ENCODE measurements at regions not wholly inside any gene's neighbourhood (a gene's known extent, or its start where the extent isn't known, plus 50 kb on each side); places are given as distances from the start of the nearest gene placed in this dataset.
"Not testable (repeated sequence)": the region's sequence is repeated elsewhere in the genome, so short reads cannot be mapped to it uniquely, and the experiment has no call there.

DNA sequence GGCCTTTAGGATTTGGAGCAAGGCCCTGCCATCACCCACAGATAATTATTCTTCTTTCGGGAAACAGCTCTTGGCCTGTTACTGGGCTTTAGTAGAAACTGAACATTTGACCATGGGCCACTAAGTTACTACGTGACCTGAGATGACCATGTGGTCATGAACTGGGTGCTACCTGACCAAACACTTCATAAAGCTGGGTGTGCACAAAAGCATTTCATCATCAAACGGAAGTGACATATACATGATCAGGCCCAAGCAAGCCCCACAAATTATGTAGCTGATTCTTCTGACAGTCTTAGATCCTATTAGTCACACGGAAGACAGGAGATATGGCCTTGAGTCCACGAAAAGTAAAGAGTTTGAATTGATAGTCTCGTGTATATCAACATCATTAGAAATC is 130.9 kb upstream of the FBN2 start:
- DNase-seq, result no peak

DNA sequence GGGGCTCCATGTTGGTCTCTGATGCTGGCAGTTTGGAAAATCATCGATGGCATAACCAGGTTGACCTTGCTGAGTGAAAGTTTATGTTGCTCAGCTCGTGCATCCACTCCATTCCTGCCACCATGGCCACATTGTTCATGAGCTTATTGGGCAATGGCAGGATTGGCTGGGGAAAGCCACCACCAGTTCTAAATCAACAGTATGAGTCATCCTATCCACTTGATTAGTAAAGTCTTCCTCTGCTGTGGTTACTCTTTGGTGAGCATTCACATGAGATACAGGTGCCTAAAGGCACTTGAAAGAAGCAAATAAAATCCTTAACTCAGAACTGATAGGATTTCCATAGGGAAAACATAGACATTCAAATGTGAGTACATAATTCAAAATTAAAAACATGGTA is 131.8 kb upstream of the FBN2 start:
- no peak for DNase-seq

DNA sequence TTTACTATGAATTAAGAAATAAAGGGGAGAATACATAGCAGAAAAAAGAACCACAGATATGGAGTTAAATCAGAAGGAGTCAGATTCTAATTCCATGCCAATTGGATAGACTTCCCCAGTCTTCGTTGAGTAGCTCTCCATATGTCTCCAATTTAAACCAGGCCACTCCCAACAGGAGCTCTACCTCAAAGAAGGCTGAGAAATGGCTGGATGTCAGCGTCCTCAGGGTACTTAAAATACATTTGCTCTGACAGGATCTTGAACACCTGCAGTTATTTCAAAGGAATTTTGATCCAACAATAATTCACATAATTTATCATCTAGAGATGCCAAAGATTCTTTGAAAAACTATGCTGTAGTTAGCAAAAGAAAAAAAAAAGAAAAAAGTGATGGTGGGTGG is 133.9 kb upstream of the FBN2 start:
- no peak for DNase-seq

DNA sequence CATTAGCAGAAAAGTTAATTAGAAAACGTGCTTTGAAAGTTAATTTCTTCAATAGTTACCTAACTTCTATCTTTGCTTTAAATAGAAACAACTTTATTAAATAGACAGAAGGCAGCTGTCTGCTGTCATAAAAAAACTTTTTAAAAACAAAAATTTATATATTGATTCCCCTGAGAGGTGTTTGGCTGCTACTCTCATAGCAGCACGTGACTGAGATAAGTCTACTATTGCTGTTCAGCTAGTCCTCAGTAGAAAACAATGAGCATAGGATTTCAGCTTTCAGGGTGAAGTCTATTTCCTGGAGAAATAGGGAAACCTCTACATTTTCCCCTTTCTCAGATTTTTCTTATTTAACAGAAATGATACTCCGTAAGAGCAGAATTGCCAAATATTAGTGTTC is 135.0 kb upstream of the FBN2 start:
- no peak for DNase-seq

DNA sequence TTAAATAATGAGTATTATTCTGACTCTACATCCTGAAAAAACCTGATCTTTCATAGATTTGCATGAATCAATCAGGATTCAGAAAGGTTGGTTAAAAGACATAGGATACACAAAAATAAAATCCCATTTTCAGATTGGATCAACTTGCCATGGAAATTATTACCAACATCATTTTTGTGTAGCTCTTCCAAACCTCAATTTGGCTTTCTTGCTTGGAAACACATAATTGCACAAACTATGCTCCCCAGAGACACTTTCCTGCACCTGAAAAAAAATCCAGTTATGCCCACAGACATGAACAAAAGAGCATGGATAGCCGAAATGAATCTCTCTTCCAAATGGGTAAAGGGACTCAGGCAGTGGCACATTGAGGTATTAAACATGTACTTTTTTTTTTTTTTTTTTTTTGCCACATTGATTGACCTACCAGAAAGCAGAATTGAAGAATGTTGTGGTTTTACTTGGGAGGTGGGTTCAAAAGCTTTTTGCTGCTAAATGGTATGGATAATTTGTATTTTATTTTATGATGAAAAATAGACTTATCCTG is 135.4 kb upstream of the FBN2 start:
- DNase-seq, result no peak

DNA sequence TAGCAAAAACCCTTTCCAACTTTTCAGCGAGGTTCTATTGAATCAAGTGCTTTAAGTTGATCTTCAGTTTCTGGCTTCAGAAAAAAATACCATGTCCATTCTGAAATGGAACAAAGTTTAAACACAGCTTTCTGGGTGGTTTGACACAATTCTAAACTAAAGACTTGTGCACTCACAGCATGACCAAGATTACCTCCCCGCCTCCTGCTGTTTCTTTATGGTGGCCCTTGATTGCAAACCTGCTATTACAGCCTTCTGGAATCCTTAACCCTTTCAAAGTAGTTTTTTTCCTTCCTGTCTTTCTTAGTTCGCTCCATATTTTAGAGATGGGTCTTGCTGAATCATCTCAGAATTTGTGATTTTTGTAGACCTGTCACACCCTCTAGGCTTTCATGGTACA is 135.9 kb upstream of the FBN2 start:
- no peak for DNase-seq

DNA sequence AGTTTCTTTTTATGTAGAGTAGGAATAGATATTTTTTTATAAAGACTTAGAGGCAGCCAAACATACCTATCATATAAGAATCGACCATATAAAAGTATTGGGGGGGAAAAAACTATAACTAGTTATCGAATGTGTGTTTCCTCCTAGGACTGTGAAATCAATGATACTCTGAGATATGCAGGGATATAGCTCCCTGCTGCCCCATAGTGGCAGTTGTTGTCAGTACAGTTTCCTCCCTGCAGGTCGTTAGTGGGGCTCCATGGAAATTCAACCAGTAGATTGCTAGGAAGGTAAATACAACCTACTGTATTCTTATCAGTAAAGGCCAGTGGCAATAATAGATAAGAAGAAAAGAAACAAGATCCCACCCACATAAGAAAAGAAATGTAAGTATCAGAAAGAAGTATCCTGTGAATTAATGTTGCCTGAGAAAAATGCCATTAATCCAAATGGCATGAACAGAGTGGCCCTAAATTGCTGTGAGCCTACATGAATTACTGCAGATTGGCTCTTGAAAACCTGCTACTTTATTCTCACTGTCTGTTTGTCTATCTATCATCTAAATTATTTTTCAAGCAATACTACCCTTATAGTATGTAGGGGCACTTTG is 136.9 kb upstream of the FBN2 start:
- DNase-seq, result peak; percentile 13

DNA sequence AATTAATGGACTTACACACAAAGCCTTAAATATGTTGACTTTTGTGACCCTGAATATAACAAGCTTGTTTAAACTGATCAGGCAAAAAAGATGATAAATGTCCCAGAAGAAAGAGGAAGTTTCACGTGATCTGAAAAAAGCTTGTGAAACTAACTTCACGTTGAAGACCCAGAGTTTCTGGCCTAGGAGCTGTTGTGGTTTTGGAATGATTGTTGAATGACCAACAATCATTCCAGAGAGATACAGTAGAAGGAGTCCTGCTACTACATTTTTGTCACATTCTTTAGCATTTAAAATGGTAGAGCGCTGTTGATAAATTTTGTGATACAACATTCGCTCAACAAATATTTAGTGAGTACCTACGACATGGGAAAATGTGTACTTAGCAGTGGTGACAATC is 143.1 kb upstream of the FBN2 start:
- DNase-seq, result no peak

DNA sequence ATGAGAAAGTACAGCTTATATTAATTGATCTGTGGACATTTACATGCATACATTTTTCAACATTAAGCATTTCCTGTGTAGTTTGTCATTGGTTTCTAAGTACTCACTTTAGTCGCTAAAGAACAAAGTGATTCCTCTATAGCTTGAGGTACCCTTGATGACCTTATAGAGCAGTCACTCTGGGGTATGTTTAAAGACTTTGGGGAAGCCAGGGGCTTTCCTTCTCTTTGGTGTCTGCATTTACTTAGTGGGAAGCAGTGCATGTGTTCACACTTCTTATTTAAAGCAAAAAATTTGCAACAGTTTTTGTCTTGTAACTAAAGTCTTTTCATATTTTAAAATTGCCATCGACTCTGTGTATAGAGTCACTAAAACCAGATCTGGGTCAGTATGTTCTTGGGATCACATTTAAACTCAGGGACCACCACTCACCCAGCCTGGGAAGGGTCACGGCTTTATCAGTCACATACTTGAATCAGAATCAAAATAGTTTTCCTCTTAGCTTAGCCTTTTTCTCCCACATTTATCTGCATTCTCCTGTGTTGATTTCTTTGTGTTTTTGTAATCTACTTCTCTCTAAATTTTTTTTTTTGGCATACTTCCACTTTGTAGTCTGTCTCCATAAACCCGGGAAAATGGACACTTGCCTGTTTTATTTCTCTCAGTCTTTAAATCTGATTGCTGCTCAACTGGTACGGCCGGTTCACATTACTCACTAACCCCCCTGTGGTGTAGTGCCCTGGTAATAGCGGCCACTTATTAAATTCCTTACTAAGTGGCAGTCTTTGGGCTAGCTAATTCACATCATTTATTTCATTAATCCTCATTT is 143.9 kb upstream of the FBN2 start:
- DNase-seq, result no peak

DNA sequence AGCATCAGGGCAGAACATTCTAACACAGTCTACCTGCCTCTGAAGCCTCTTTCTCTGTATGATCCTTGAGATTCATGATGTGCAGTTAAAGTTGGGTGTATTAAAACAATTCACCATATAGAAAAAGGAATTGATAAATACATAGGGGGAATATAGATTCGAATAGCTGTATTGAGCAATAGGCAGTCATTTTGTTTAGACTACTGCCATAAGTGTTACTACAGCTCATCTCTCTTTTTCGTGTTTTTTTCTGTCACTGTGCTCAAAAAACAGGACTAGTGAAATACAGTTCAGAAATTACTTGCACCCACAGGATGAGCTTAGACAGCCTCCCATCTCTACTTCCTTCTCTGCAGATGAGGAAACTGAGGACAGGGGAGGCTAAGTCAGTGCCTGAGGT is 144.6 kb upstream of the FBN2 start:
- no peak for DNase-seq

DNA sequence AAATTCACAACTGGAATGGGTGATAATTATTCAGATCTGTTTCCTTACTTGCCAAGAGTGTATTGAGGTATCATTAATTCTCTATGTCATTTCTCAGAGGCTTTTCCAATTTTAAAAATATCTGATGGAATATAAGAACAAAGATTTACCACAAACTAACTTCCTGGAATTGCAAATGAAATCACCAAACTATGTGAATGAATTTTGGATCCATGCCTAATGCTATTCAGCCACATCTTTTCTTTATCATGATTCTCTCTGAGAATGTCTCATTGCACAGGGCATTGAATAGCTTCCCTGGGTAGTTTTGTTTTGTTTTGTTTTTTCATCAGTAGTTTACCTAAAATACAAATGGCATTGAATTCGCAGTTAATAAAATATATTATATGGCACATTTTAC is 146.9 kb upstream of the FBN2 start:
- no peak for DNase-seq

DNA sequence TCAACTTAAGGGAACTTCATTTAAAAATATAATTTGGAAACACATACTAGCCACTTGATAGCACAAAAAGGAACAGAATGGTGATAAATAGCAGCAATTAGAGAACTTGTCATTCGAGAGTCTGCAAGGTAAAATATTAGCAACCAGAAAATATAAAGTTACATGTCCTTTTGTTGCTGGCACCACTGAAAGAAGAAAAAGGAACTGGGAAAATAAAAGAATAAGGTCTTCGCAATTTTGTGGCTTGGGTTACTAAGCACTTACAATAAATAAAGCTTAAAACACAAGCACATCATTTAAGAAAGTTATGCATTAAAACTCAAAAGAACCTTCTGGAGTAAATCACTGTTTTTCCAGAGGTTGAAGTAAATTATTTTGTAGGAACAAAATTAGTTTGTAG is 149.9 kb upstream of the FBN2 start:
- DNase-seq, result no peak

DNA sequence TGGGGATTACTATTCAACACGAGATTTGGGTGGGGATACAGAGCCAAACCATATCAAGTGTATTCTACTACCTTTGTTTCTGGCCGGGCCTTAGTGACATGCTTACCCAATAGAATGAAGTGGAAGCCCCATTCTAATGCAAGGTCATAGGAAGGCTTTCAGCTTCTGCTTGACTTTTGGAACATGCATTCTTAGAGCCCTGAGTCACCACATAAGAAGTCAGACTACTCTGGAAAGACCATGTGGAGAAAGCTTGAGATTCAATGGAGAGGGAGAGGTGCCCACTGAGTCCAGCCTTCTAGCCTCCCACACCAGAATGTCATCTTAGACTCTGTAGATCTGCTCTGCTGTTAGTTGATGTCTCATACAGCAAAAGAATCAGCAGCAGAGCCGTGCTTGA is 155.7 kb upstream of the FBN2 start:
- DNase-seq, result no peak

DNA sequence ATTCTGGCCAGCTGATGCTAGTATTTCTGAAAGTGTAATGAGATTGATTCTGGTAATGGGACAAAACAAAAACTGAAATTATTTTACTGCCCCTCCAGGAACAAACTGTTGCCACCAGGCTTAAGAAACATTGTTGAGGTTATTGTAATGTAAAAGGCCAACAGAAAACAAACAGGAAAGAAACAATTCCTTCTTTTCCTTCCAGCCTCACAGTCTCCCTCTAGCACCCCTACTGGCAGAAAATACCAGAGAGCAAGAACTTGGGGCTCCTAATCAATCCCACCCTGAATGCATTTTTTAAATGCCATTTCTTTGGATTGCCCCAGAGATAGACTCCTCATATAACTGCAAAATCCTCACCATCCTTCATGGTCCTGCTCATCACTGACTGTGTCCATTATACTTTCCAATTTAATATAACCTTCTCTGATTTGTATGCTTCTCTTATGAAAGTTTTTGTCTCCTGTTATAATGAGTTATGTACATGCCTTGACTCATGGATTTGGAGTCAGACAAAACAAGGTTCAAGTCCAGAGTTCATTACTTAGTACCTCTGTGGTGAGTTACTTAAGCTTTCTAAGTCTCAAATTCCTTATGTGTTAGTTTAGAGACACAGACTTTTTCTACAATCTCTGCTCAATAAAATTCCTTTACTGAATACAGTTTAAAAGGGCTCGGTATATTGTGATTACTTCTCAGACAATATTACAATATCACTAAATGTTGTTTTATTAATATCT is 157.9 kb upstream of the FBN2 start:
- DNase-seq, result no peak

DNA sequence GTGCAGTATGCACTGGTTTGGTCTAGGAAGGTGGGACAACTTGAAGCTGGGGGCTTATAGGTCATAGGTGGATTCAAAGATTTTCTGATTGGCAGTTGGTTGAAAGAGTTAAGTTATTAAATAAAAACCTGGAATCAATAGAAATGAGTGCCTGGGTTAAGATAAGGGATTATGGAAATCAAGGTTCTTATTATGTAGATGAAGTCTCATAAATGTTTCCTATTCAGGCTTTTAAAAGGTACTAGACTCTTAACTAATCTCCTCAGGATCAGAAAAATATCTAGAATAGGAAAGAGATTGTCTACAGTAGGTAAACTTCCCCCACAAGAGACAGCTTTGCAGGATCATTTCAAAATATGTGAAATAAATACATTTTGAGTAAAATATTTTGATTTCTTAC is 163.3 kb upstream of the FBN2 start:
- DNase-seq, result no peak

DNA sequence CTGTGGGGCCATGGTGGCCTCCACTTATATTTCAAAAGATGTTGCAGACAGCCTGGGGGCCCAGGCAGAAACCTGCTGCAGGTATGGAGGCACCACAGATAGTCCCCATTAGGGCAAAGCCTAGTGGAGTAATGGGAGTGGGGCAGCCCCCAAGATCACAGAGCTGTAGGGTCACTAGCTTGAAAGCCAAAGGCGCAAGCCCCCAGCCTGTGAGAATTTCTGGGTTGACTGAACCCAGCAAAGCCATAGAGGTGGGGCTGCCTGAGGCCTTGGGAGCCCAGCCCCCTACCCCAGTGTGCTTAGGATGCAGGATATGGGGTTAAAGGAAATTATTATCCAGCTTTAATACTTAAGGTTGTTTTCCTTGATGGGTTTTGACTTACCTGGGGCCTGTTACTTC is 165.3 kb upstream of the FBN2 start:
- no peak for DNase-seq

DNA sequence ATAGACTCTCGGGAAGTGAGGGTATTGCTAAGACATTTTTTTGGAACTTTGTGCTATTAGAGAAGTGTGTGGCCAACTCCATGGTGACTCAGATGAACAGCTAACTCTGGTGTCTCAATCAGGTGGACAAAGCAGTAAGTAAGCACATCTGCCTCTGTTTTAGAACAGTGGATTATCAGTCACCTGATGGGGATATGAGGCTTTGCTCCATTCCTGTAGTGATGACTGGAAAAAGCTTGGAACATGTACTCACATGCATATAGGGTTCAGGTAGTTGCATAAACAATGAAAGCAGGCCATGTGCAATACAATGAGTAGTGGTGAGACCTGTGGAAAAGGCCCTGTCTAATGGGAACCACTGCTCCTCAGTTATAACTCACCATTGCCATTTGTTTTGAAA is 168.2 kb upstream of the FBN2 start:
- DNase-seq, result no peak

DNA sequence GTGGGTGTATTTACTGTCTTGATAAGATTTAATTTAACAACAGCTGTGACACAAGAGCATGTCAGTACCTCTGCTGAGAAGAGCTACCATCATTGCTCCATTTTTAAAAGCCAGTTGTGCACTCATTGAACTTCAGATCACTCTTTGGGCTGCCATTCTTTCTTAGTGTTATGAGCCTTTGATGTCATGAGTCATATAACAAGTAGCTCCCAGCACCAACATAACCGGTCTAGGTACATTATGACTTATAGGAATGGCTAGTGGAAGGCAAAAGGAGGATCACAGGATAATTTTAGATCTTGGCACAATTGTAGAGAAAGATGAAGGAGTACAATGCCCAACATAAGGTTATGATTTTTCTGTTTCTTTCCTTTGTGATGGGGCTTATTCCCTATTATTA is 170.8 kb upstream of the FBN2 start:
- DNase-seq, result no peak

DNA sequence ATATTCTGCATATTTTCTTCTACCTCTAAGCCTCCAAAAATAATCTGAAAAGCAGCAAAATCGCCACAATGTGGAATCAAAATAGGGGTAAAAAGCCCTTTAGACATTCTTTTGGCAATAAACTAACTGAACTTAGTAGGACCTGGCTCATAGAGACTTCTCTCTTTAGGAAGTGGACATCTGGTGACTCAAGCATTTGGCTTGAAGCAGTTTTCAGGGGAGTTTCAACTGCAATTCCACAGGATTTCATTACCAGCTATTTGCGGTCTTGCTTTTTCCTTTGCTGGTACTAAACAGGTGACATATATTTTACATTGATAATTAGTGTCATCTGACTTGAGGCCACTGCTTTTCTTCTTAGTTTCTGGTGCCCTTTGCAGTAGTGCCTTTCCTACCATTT is 173.2 kb upstream of the FBN2 start:
- no peak for DNase-seq

DNA sequence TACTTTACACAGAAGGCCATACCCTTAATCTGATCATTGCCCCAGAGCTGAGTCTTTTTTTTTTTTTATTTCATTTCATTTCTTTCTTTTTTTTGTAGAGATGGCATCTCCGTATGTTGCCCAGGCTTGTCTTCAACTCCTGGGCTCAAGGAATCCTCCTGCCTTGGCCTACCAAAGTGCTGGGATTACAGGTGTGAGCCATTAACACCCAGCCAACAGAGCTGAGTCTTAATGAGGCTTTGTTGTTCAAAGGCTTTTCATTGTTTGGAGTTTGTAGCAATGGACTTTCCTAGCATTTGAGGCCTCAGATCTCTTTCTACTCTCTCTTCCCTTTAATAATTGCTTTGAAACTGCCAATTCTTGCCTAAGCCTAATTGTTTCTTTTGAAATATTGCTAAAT is 176.5 kb upstream of the FBN2 start:
- DNase-seq, result no peak

DNA sequence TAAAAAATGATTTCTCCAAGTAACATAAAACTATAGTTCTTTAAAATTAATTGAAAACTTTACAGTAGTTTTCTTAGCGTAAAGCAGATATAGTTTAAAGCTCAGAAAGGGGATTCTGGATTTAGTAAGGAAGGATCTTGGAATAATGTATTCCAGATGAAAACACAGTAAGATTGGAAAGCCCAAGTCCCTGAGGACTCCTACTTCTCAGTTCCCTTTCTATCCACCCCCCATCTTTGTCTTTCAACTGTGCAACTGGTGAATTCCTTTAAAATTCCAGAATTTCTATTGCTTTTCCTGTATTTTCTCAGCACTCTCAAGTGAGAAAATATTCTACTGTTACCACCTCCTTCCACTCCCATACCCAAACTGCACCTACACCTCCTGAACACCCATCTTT is 184.5 kb upstream of the FBN2 start:
- no peak for DNase-seq

DNA sequence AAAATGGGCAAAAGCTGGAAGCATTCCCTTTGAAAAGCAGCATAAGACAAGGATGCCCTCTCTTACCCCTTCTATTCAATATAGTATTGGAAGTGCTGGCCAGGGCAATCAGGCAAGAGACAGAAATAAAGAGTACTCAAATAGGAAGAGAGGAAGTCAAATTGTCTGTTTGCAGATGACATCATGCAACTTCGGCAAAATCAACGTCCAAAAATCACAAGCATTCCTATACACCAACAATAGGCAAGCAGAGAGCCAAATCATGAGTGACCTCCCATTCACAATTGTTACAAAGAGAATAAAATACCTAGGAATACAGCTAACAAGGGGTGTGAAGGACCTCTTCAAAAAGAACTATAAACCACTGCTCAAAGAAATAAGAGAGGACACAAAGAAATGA is 192.0 kb upstream of the FBN2 start:
- DNase-seq, result not testable (repeated sequence)

DNA sequence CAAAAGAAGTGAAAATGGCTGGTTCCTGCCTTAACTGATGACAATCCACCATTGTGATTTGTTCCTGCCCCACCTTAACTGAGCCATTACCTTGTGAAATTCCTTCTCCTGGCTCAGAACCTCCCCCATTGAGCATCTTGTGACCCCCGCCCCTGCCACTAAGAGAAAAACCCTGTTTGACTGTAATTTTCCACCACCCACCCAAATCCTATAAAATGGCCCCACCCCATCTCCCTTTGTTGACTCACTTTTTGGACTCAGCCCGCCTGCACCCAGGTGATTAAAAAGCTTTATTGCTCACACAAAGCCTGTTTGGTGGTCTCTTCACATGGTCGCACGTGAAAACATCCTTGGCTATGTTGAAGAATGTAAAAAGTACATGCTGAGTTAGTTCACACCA is 197.6 kb upstream of the FBN2 start:
- DNase-seq, result not testable (repeated sequence)

DNA sequence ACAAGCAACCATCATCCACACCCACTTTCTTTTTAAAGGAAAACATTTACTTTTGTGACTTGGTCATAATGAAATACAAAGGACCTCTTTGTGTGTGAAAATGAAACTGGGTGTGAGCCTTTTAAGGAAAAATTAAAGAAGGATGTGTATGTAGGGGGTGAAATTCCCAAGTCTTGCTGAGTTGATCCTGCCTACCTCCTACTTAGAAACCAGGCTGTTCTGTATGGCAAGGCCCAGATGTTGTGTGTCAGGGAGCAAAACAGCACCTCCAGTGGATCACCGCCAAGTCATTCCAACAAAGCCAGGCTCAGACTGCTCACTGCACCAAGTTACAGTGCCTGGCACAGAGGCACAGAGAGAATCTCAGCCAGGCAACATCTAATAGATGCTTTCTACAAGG is 198.5 kb upstream of the FBN2 start:
- DNase-seq, result no peak

Data from NCI-H1694 treated with DMSO at 0.1 percent for 48 hours (cell line).